Immature natural killer cell (primary cell): ENCODE measurements at regions not wholly inside any gene's neighbourhood (a gene's known extent, or its start where the extent isn't known, plus 50 kb on each side); places are given as distances from the start of the nearest gene placed in this dataset.

Experiments
- DNase-seq, 3 donors: peaks; one replicate each; pipeline ENCODE4 v3.0.0; 2022; ENCODE audit warnings: mixed read lengths in 1 of 3
- H3K27ac Mint-ChIP-seq, 6 donors: one replicate each; pipeline ENCODE4 v1.8.0; 2020; ENCODE audit warnings: mixed read lengths in 6 of 6, mild to moderate bottlenecking in 5 of 6, inconsistent platforms in 4 of 6, moderate library complexity in 3 of 6
- H3K27me3 Mint-ChIP-seq, 3 donors: one replicate each; pipeline ENCODE4 v1.8.0; 2020 to 2021; ENCODE audit warnings: low read depth in 3 of 3, mild to moderate bottlenecking in 3 of 3, mixed read lengths in 3 of 3, moderate library complexity in 3 of 3, inconsistent platforms in 1 of 3
- H3K36me3 Mint-ChIP-seq, 3 donors: one replicate each; pipeline ENCODE4 v1.8.0; 2020; ENCODE audit warnings: mixed read lengths in 3 of 3, inconsistent platforms in 2 of 3, mild to moderate bottlenecking in 2 of 3
- H3K4me1 Mint-ChIP-seq, 2 donors: one replicate each; pipeline ENCODE4 v1.8.0; 2020; ENCODE audit warnings: inconsistent platforms in 2 of 2, mild to moderate bottlenecking in 2 of 2, mixed read lengths in 2 of 2, moderate library complexity in 1 of 2
- H3K4me3 Mint-ChIP-seq, 5 donors: one replicate each; pipeline ENCODE4 v1.8.0; 2020; ENCODE audit warnings: mild to moderate bottlenecking in 5 of 5, mixed read lengths in 5 of 5, inconsistent platforms in 3 of 5, moderate library complexity in 3 of 5
- H3K9me3 Mint-ChIP-seq, 6 donors: one replicate each; pipeline ENCODE4 v1.8.0; 2020; ENCODE audit warnings: mild to moderate bottlenecking in 6 of 6, mixed read lengths in 6 of 6, inconsistent platforms in 4 of 6, moderate library complexity in 3 of 6

GRCh38 chr13:111857846-111858560 is 208.9 kb upstream of the SOX1 start:
- Mint-ChIP-seq H3K27me3 (peaks cover 2 to 5% (median 4%) of the 10 kb centered on the region in 3 donors), H3K4me3 (no peak overlapping the region), H3K27ac (no peak overlapping the region), H3K9me3 (no peaks in the 10 kb centered on the region), H3K36me3 (no peaks in the 10 kb centered on the region), H3K4me1 (no peaks in the 10 kb centered on the region)
- no peak for DNase-seq

DNA sequence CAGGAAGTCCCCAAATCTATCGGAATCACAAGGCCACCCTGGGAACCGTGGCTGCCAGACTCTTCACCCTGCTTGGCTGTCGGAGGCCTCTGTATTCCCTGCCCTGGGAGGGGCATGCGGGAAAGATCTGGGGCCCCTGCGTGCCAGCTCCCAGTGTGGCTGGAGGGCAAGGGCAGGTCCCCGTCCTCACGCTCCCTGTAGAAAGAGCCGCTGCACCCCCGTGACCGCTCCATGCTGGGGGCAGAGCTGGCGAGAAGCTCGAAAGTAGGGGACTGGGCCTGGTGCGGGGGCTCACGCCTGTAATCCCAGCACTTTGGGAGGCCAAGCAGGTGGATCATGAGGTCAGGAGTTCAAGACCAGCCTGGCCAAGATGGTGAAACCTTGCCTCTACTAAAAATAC is 208.4 kb upstream of the SOX1 start:
- Mint-ChIP-seq H3K27me3 (peaks cover 3 to 5% (median 5%) of the 10 kb centered on the region in 3 donors), H3K27ac (no peak overlapping the region), H3K4me3 (no peak overlapping the region), H3K36me3 (no peaks in the 10 kb centered on the region), H3K4me1 (no peaks in the 10 kb centered on the region), H3K9me3 (no peaks in the 10 kb centered on the region)
- DNase-seq, result no peak

DNA sequence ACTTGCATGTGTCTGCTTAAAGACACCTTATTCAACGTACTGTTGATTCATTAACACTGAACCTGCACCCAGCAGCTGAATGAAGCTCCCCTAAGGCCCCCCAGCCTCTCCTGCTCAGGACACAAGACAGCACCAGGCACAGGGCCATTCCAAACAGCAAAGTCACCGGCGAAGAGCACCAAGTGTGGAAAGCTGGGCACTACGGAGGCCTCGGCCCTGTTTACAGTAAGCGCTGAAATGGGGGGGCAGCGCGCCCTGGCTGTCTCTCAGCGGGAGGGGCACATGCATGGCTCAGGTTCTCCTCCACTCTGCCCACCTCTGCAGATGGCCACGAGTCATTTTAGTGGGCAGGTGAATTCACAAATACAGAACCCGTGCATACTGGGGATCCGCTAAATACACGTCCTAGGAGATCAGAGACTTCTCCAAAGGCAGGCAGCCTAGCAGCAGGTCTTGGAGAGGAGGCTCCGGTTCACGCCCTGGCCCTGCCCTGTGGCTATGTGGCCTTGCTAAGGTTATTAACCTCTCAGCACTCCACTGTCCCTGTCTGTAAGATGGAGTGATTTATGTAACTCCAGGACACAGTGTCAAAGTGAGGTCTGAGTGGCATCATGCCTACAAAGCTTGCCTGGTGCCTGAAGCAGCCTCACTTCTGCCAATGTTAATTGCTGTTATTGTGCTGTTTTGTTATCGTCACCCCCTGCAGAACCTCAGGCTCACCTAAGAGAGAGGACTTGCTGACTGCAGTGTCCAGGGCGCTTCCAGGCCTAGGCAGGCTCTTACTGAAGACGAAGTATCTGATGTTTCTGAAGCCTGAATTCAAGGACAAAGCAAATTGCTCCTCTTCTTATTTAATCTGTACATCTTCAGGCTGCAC is 207.4 kb upstream of the SOX1 start:
- no peaks in the 10 kb centered on the region for H3K36me3 Mint-ChIP-seq
- H3K27ac Mint-ChIP-seq, result no peak overlapping the region
- H3K4me1 Mint-ChIP-seq, result no peaks in the 10 kb centered on the region

DNA sequence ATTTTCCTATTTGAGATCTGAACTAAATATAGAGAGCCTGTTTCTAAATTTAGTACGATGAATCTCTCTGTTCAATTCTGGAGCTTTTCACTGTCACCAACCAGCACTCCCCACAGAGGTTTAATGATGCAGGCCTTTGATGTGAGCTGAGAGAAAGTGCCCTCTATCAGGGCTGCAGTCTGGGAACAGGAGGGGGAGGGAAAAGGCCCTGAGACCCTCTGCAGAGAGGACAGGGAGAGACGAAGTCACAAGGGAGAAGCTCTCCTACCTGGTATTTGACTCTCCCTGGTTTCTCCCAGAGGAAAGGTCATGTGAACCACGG is 206.8 kb upstream of the SOX1 start:
- Mint-ChIP-seq H3K9me3 (no peaks in the 10 kb centered on the region), H3K4me1 (no peaks in the 10 kb centered on the region), H3K27me3 (peaks cover 3 to 7% (median 5%) of the 10 kb centered on the region in 3 donors), H3K27ac (no peak overlapping the region), H3K4me3 (no peak overlapping the region), H3K36me3 (no peaks in the 10 kb centered on the region)
- DNase-seq, result no peak

More for the DNA sequence above, 207.4 kb upstream of the SOX1 start:
- no peak for DNase-seq
- H3K27me3 Mint-ChIP-seq, result peaks cover 3 to 7% (median 5%) of the 10 kb centered on the region in 3 donors
- no peaks in the 10 kb centered on the region for H3K9me3 Mint-ChIP-seq
- H3K4me3 Mint-ChIP-seq, result no peak overlapping the region

DNA sequence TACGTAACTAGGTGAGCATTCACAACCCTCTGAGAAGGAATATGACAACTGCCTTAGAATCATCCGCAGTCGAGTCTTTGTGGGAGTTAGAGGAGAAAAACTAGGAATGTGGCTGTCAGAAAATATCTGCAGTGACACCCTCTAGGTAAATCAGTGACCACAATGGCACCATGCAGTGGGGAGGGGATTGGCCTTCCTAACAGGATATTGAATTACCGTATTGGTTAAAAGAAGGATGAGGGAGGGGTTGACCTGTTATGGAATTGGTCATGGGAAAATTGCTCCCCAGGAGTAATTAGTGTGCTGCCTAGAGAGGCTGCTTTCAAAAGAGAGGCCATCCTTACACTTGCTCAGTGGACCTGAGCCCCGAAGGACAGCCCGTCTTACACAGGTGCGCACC is 205.6 kb upstream of the SOX1 start:
- H3K27me3 Mint-ChIP-seq, result peaks cover 3 to 7% (median 5%) of the 10 kb centered on the region in 3 donors
- no peaks in the 10 kb centered on the region for H3K36me3 Mint-ChIP-seq
- no peak for DNase-seq
- no peak overlapping the region for H3K4me3 Mint-ChIP-seq
- no peak overlapping the region for H3K27ac Mint-ChIP-seq
- H3K4me1 Mint-ChIP-seq, result no peaks in the 10 kb centered on the region
- H3K9me3 Mint-ChIP-seq, result no peaks in the 10 kb centered on the region

DNA sequence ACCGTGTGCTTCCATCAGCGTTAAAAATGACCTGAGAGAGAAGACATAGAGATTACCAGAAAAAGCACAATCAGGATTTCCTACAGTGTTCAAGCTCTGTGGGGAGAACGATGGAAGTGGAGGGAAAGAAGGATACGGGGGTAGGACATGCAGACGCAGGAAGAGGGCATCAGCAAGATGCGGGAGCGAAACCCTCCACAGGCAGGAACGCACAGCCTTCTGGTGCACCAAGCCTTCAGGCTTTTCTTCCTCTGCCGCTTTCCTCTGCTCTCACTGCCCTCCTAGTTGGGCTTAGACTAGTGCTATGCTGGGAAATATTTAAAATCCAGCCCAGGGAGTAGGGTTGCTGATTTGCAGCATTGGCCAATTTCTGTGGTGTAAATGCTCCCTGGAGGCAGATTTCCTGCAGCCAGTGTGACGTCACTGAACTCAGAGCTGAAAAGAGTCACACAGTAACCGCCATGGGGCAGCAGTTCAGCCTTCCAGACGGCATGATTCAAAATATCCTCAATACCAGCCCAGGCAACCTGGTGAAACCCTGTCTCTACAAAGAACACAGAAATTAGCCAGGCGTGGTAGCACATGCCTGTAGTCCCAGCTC is 205.1 kb upstream of the SOX1 start:
- Mint-ChIP-seq H3K4me1 (no peaks in the 10 kb centered on the region), H3K27me3 (peaks cover 3 to 7% (median 4%) of the 10 kb centered on the region in 3 donors), H3K9me3 (no peaks in the 10 kb centered on the region), H3K4me3 (no peak overlapping the region), H3K36me3 (no peaks in the 10 kb centered on the region), H3K27ac (no peak overlapping the region)
- no peak for DNase-seq

- Mint-ChIP-seq H3K4me3 (no peak overlapping the region), H3K36me3 (no peaks in the 10 kb centered on the region), H3K27ac (no peak overlapping the region), H3K4me1 (no peaks in the 10 kb centered on the region), H3K9me3 (peaks cover 0 to 4% (median 0%) of the 10 kb centered on the region in 6 donors), H3K27me3 (peaks cover 3 to 5% (median 5%) of the 10 kb centered on the region in 3 donors)
- no peak for DNase-seq
These were observed 203.8 kb upstream of the SOX1 start for GRCh38 chr13:111862836-111863815.

DNA sequence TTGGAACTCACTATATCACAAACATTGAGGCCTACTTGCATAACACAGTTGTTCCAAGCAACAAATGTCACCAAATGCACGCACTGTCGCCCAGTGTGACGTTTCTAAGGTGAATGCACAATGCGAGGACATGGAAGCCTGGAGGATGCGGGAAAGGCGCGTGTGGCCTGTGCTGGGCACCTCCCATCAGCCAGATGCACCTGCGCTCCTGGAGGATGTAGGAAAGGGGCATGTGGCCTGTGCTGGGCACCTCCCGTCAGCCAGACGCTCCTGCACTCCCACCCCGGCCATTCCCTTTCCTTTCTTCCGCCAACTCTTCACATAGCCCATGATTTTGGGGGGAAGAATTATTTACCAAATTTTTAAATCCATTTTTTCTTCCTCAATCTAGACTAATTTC is 202.4 kb upstream of the SOX1 start:
- no peak for DNase-seq
- no peak overlapping the region for H3K4me3 Mint-ChIP-seq
- no peaks in the 10 kb centered on the region for H3K36me3 Mint-ChIP-seq
- H3K27me3 Mint-ChIP-seq, result peaks cover 1 to 5% (median 5%) of the 10 kb centered on the region in 3 donors
- no peaks in the 10 kb centered on the region for H3K4me1 Mint-ChIP-seq
- H3K9me3 Mint-ChIP-seq, result peaks cover 0 to 4% (median 0%) of the 10 kb centered on the region in 6 donors
- H3K27ac Mint-ChIP-seq, result no peak overlapping the region

- Mint-ChIP-seq H3K27me3 (peaks cover 1 to 5% (median 5%) of the 10 kb centered on the region in 3 donors), H3K4me3 (no peak overlapping the region), H3K27ac (no peak overlapping the region), H3K9me3 (peaks cover 0 to 4% (median 0%) of the 10 kb centered on the region in 6 donors), H3K4me1 (no peaks in the 10 kb centered on the region), H3K36me3 (no peaks in the 10 kb centered on the region)
- DNase-seq, result no peak
These were observed 201.9 kb upstream of the SOX1 start for GRCh38 chr13:111865046-111865445.

- Mint-ChIP-seq H3K27ac (no peak overlapping the region), H3K36me3 (no peaks in the 10 kb centered on the region)
These were observed 201.1 kb upstream of the SOX1 start for GRCh38 chr13:111865826-111866225.

GRCh38 chr13:111866731-111867245 is 200.2 kb upstream of the SOX1 start:
- no peaks in the 10 kb centered on the region for H3K4me1 Mint-ChIP-seq

More at GRCh38 chr13:111865826-111866225, 201.1 kb upstream of the SOX1 start:
- no peak overlapping the region for H3K4me3 Mint-ChIP-seq
- no peaks in the 10 kb centered on the region for H3K4me1 Mint-ChIP-seq
- DNase-seq, result no peak
- peaks cover 1 to 5% (median 3%) of the 10 kb centered on the region in 3 donors for H3K27me3 Mint-ChIP-seq
- peaks cover 0 to 4% (median 0%) of the 10 kb centered on the region in 6 donors for H3K9me3 Mint-ChIP-seq

GRCh38 chr13:111867657-111868056 is 199.3 kb upstream of the SOX1 start:
- Mint-ChIP-seq H3K9me3 (peaks cover 0 to 4% (median 0%) of the 10 kb centered on the region in 6 donors), H3K4me1 (no peaks in the 10 kb centered on the region), H3K36me3 (no peaks in the 10 kb centered on the region), H3K27ac (no peak overlapping the region), H3K4me3 (no peak overlapping the region), H3K27me3 (peaks cover 1 to 4% (median 3%) of the 10 kb centered on the region in 3 donors)
- no peak for DNase-seq

More at GRCh38 chr13:111866731-111867245, 200.2 kb upstream of the SOX1 start:
- no peak for DNase-seq
- Mint-ChIP-seq H3K4me3 (no peak overlapping the region), H3K9me3 (peaks cover 0 to 4% (median 0%) of the 10 kb centered on the region in 6 donors), H3K36me3 (no peaks in the 10 kb centered on the region), H3K27me3 (peaks cover 1 to 3% (median 3%) of the 10 kb centered on the region in 3 donors), H3K27ac (no peak overlapping the region)

DNA sequence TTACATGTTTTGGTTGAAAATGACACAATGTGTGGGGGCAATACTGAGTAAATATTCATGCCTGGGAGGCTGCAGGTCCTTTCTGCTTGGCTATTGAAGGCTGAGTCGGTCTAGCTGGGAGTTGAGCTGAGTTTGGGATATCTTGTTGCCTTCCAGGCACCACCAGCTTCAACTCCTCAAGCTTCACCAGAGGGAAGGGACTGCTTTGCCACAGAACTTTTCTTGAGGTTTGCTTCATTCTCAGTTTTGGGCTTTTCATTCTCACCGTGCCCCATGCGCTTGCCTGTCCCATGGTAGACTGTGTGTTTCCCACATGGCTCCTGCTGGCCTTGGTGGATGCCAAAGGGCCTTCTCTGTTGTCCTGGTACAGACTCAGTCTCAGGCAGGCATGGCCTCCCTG is 198.2 kb upstream of the SOX1 start:
- no peak for DNase-seq
- Mint-ChIP-seq H3K36me3 (no peaks in the 10 kb centered on the region), H3K27me3 (peaks cover 0 to 4% (median under 1%) of the 10 kb centered on the region in 3 donors), H3K4me1 (no peaks in the 10 kb centered on the region), H3K9me3 (peaks cover 0 to 4% (median 0%) of the 10 kb centered on the region in 6 donors), H3K4me3 (no peak overlapping the region), H3K27ac (no peak overlapping the region)
